ENCODE measurements at regions not wholly inside any gene's neighbourhood (a gene's known extent, or its start where the extent isn't known, plus 50 kb on each side); places are given as distances from the start of the nearest gene placed in this dataset.

- TF ChIP-seq ATF3 (IDR thresholded peaks at IDR 0.05; ENCODE audit: insufficient read depth, low read depth, low read length) (no peak), CHD1 (IDR thresholded peaks at IDR 0.05; ENCODE audit: low read depth, low read length) (no peak), SRF (IDR thresholded peaks at IDR 0.05; ENCODE audit: low read depth, low read length) (no peak), CHD2 (IDR thresholded peaks at IDR 0.05; ENCODE audit: low read length) (no peak), HDAC2 (IDR thresholded peaks at IDR 0.05; ENCODE audit: borderline replicate concordance in 1 of 2, low read depth in 2 of 2, low read length in 2 of 2) (no peak)
Measured at GRCh38 chr6:147787417-147787816, 278.9 kb downstream of the SAMD5 start (continued).

All from H1 (cell line).